ENCODE measurements at regions not wholly inside any gene's neighbourhood (a gene's known extent, or its start where the extent isn't known, plus 50 kb on each side); places are given as distances from the start of the nearest gene placed in this dataset.

DNA sequence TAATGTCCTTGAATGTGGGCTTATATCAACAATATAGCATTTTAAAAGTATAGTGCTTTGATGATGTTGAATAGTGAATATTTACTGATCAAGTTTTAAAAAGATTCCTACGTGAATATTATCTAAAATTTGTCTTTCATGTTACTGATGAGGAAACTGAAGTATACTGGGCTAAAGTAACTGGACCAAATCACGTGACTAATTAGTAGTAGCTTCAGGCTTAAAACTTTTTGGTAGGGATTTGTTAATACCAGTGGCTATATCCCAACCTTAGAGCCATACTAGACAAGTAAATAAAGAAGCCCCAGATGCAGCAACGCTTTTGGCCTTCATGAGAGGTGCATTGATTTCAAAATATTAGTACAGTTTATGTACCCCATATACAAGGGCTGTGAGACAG is 152.1 kb upstream of the EDIL3 start:
- no peak for TF ChIP-seq RFX5 (IDR thresholded peaks at IDR 0.05)
- TF ChIP-seq CHD4 (IDR thresholded peaks at IDR 0.05; ENCODE audit: borderline replicate concordance) = no peak
- no peak for TF ChIP-seq POLR2A (IDR thresholded peaks at IDR 0.05; ENCODE audit: low read length)
- TF ChIP-seq, protein P1, sequence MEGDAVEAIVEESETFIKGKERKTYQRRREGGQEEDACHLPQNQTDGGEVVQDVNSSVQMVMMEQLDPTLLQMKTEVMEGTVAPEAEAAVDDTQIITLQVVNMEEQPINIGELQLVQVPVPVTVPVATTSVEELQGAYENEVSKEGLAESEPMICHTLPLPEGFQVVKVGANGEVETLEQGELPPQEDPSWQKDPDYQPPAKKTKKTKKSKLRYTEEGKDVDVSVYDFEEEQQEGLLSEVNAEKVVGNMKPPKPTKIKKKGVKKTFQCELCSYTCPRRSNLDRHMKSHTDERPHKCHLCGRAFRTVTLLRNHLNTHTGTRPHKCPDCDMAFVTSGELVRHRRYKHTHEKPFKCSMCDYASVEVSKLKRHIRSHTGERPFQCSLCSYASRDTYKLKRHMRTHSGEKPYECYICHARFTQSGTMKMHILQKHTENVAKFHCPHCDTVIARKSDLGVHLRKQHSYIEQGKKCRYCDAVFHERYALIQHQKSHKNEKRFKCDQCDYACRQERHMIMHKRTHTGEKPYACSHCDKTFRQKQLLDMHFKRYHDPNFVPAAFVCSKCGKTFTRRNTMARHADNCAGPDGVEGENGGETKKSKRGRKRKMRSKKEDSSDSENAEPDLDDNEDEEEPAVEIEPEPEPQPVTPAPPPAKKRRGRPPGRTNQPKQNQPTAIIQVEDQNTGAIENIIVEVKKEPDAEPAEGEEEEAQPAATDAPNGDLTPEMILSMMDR (IDR thresholded peaks at IDR 0.05) = no peak
- no peak for TF ChIP-seq RCOR1 (IDR thresholded peaks at IDR 0.05; ENCODE audit: low read depth, low read length)
